ENCODE measurements at regions not wholly inside any gene's neighbourhood (a gene's known extent, or its start where the extent isn't known, plus 50 kb on each side); places are given as distances from the start of the nearest gene placed in this dataset.

DNA sequence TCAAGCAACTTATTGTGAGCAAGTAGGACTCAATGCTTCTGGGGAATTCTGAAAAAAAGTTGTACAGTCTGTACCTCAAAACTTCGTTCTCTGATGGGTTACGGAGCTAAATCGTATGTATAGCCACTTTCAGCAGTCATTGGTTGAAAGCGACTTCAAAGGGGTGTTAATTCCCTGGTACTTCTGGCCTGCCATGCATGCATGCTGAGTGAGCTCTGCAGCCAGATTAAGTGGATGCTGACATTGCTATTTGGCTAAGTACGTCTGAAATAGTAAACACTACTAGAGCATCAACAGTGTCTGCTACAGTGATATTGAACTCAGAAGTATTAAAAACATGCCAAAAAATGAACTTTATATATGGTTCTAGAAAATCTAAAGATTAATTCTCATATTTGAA lies 1183.1 kb upstream of the PCDH20 start:
- DNase-seq (ENCODE audit: extremely low spot score, unreplicated experiment), result no peak
- Mint-ChIP-seq H3K9me3 (ENCODE audit: unreplicated experiment) (no peaks in the 10 kb centered on the region), H3K36me3 (ENCODE audit: unreplicated experiment) (no peaks in the 10 kb centered on the region), H3K27ac (ENCODE audit: unreplicated experiment) (no peak overlapping the region), H3K4me1 (ENCODE audit: unreplicated experiment) (no peaks in the 10 kb centered on the region), H3K4me3 (ENCODE audit: unreplicated experiment) (no peak overlapping the region), H3K27me3 (ENCODE audit: unreplicated experiment) (no peaks in the 10 kb centered on the region)
- TF ChIP-seq CTCF (IDR thresholded peaks at IDR 0.05), result no peak

DNA sequence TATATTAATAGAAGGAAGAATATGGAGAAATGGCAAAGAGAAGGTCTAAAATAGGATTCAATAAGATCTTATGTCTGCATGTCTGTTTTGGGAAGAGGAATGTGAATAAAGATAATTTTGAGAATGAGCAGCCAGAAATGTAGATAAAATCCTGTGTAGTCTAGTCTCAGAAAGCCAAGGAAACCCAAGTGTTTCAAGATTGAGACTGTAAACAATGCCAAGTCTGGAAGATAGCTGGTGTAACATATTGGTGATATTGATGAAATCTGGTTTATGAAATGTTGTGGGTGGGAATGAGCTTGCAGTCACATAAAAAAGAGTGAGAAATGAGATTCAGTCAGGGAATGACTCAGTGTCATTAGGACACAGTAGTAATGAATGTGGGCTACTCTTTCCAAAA lies 1180.3 kb upstream of the PCDH20 start:
- H3K27ac Mint-ChIP-seq (ENCODE audit: unreplicated experiment), result no peak overlapping the region

DNA sequence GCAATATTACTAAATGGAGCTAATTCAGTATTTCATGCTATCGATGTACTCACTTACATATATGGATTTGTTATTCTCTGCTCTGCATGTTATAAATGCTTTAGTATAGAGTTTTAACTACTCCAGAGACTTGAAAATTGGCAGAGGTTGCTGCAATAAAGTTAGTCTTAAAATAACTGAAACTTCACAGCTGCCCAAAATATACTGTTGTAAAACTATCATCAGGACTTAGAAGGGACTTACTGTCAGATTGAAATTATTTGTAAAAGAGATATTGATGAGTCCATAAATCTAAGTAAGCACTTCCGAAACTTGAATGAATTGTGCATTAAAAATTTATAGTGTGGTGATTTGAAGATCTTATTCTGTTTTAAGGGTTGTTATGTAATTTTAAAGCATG lies 1178.2 kb upstream of the PCDH20 start:
- no peak for DNase-seq (ENCODE audit: extremely low spot score, unreplicated experiment)
- Mint-ChIP-seq H3K4me3 (ENCODE audit: unreplicated experiment) (no peak overlapping the region), H3K36me3 (ENCODE audit: unreplicated experiment) (no peaks in the 10 kb centered on the region), H3K4me1 (ENCODE audit: unreplicated experiment) (no peaks in the 10 kb centered on the region), H3K27me3 (ENCODE audit: unreplicated experiment) (no peaks in the 10 kb centered on the region), H3K9me3 (ENCODE audit: unreplicated experiment) (no peaks in the 10 kb centered on the region), H3K27ac (ENCODE audit: unreplicated experiment) (no peak overlapping the region)
- no peak for TF ChIP-seq CTCF (IDR thresholded peaks at IDR 0.05)

More for the DNA sequence above, 1180.3 kb upstream of the PCDH20 start:
- Mint-ChIP-seq H3K4me3 (ENCODE audit: unreplicated experiment) (no peak overlapping the region), H3K36me3 (ENCODE audit: unreplicated experiment) (no peaks in the 10 kb centered on the region), H3K27me3 (ENCODE audit: unreplicated experiment) (no peaks in the 10 kb centered on the region), H3K4me1 (ENCODE audit: unreplicated experiment) (no peaks in the 10 kb centered on the region), H3K9me3 (ENCODE audit: unreplicated experiment) (no peaks in the 10 kb centered on the region)
- DNase-seq (ENCODE audit: extremely low spot score, unreplicated experiment), result no peak
- no peak for TF ChIP-seq CTCF (IDR thresholded peaks at IDR 0.05)

- no peak overlapping the region for H3K4me3 Mint-ChIP-seq (ENCODE audit: unreplicated experiment)
- no peaks in the 10 kb centered on the region for H3K36me3 Mint-ChIP-seq (ENCODE audit: unreplicated experiment)
- TF ChIP-seq CTCF (IDR thresholded peaks at IDR 0.05), result no peak
- DNase-seq (ENCODE audit: extremely low spot score, unreplicated experiment), result no peak
- H3K9me3 Mint-ChIP-seq (ENCODE audit: unreplicated experiment), result no peaks in the 10 kb centered on the region
- H3K27ac Mint-ChIP-seq (ENCODE audit: unreplicated experiment), result no peak overlapping the region
- H3K27me3 Mint-ChIP-seq (ENCODE audit: unreplicated experiment), result no peaks in the 10 kb centered on the region
- H3K4me1 Mint-ChIP-seq (ENCODE audit: unreplicated experiment), result no peaks in the 10 kb centered on the region
Measured at GRCh38 chr13:62583466-62583865, 1167.8 kb upstream of the PCDH20 start.

DNA sequence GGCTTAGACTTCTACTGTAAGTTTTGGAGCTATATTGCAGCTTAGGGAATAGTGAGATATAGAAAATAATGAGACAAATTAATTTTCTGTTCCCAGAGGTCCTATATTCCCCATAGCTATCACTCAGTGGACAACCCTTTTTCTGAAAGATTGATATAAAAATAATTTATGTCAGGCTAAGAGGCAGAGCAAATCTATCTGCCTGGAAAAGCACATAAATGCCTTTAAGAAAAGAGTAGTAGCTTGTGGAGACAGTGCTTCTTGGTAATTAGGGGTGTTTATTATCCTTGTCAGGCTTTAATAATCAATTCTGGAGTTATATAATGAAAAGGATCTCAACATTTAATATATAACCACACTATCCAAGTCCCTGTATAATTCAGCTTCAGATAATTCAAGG lies 1162.8 kb upstream of the PCDH20 start:
- no peaks in the 10 kb centered on the region for H3K9me3 Mint-ChIP-seq (ENCODE audit: unreplicated experiment)
- H3K4me1 Mint-ChIP-seq (ENCODE audit: unreplicated experiment), result no peaks in the 10 kb centered on the region
- H3K27ac Mint-ChIP-seq (ENCODE audit: unreplicated experiment), result no peak overlapping the region
- DNase-seq (ENCODE audit: extremely low spot score, unreplicated experiment), result no peak
- H3K36me3 Mint-ChIP-seq (ENCODE audit: unreplicated experiment), result no peaks in the 10 kb centered on the region
- TF ChIP-seq CTCF (IDR thresholded peaks at IDR 0.05), result no peak
- no peak overlapping the region for H3K4me3 Mint-ChIP-seq (ENCODE audit: unreplicated experiment)
- H3K27me3 Mint-ChIP-seq (ENCODE audit: unreplicated experiment), result no peaks in the 10 kb centered on the region
